ENCODE measurements at regions not wholly inside any gene's neighbourhood (a gene's known extent, or its start where the extent isn't known, plus 50 kb on each side); places are given as distances from the start of the nearest gene placed in this dataset.

DNA sequence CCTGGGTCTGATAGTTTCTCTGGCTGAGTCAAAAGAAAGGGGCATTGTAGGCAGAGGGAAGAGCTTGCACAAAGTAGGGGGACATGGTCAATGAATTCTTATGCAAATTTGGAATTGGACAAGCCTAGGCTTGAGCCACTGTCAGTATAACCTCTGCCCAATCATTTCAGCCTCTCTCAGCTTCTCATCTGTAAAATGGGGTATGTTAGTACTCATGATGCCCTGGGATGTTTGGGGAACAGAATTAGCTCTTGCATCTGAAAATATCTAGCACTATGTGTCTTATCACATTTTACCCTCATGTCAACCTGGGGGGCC lies 148.6 kb downstream of the DHX35 start:
- no peak for DNase-seq

DNA sequence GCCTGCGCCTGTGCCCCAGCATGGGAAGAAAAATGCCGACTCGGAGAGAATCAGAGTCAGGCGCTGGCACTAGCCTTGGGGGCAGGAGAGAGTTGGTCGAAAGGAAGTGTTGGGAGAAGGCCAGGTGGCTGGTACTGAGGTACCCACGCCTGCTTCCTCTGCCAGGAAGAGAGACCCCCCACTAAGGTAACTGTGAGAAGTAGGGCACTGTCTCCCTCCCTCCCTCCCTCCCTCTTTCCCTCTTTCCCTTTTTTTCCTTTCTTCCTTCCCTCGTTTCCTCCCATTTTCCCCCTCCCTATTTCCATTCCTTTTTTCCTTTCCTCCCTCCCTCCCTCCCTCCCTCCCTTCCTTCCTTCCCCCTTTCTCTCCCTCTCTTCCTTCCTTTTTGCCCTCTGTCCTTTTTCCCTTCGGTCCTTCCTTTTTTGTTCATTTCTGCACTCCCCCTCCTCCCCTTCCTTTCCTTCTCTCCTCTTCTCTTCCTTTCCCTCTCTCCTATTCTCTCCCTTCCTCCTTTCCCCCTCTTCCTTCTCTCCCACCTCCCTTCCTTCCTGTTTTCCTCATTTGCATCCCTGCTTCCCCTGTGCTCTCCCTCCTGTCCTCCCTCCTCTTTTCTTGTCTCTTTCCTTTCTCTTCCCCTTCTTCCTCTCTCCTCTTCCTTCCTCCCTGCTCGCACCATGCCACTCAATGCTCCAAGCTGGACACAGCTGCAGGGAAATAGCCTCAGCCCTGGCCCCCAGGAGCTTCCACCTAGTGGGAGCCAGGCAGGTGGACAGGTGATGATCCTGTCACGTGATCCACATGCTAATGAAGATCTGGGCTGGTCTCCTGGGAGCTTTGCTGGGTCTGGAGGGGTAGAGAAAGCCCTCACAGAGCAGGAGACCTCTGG lies 148.0 kb downstream of the DHX35 start:
- DNase-seq, result no peak

DNA sequence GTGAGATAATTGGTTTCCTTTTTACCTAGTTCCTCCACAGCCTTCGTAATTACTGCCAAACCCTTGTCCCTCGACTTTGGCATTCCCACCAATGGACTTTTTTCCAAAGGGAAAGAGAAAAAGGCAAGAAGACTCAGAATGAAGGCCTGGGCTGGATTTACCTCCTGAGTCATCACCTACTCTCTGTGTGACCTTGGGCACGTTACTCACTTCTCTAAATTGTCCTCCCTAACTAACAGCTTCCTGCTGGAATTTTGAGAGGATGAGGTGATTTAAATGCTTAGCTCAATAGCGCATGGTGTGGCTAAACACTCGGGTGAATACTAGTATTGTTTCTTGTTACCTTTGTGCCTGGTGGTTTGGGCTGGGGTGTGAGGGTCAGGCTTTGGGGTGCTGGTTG lies 146.6 kb downstream of the DHX35 start:
- no peak for DNase-seq

DNA sequence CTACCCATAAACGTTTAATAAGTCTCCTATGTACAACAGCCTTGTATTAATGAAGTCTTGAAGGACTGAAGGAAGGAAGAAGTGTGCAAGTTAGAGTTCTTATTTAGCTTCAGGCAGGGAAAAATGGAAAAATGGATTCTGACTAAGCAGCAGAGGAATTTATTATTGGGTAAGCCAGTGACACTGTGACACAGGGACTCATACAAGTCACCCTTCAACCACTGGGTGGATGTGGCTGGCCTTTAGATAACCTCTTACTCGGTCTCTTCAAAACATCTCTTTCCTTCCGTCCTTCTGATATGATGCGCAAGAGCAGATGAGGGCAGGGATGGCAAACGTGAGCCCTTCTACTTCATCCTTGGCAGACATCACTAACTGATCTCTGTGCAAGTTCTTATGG lies 145.6 kb downstream of the DHX35 start:
- DNase-seq, result no peak

DNA sequence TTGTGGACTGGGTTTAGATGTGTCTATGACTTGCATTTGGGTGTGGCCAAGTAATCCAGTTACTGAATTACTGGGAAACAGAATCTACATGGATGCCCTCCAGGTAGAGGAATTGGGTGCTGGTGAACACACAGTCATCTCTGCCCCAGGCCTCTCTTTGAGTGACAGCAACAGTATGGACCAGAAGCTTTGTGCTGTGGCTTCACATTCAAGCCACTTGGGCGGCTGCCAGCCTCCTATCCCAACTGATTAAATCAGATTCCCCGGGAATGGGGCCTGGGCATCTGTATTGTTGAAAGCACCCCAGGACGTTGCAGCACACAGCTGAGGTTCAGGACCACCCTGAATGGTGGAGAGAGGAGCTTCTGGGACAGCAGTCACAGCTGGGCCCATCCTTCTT lies 144.6 kb downstream of the DHX35 start:
- DNase-seq, result no peak

DNA sequence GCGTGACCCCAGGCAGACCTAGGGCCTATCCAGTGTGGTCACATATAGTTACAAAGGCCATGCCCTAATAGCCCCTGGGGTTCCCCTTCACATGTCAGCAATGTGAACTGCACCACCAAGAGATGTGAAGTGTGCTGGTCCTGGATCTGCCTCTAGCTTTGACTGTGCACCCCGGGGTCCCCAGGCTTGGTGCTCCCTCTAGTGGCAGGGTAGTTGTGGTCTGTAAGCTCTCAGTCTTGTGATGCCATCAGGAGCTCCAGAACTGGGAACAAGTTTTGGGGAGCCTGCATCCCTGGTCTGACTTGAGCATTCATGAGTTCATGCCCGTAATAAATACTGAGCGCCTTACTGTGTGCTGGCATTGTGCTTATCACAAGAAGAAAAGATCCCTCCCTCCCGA lies 143.4 kb downstream of the DHX35 start:
- DNase-seq, result no peak

DNA sequence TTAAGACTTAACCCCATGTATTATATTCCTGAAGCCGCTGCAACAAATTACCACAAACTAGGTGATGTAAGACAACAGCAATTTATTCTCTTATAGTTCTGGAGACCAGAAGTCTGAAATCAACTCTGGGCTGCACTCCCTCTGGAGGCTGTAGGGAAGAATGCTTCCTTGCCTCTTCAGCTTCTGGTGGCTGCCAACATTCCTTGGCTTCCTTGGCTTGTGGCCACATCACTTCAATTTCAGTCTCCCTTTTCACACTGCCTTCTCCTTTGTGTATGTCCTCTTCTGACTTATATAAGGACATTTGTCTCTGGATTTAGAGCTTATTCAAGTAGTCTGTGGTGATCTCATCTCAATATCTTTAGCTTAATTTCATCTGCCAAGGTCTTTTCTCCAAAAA lies 141.6 kb downstream of the DHX35 start:
- no peak for DNase-seq

DNA sequence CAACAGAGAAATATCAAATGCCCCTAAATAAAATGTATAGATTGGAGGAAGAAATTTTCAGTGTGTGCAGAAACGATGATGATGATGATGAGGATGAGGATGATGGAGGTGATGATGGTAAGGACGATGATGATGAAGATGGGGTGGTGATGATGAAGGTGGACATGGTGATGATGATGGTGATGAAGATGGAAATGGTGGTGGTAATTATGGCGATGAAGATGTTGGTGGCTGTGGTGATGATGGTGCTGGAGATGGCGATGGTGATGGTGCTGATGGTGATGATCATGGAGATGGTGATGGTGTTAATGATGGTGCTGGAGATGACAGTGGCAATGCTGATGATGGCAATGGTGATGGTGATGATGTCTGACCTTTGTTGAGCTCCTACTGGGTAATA lies 141.2 kb downstream of the DHX35 start:
- no peak for DNase-seq

DNA sequence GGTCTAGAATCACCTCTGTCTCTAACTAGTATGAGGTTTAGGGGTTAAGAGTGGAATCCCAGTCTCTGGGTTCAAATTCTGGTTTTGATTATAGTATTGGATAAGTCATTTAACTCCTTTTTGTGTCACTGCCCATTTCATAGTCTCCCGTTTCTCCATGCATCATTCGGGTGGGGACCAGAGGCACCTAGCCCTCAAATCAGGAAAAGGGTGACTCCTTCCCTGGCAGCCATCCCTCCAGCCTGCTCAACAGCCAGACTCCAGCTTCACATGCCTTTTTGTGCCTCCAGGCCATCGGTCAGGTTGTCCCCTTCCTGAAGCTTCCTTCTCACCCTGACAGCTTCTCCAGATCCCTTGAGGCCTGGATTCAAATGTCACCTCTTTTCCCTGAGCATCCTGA lies 139.8 kb downstream of the DHX35 start:
- DNase-seq, result no peak

DNA sequence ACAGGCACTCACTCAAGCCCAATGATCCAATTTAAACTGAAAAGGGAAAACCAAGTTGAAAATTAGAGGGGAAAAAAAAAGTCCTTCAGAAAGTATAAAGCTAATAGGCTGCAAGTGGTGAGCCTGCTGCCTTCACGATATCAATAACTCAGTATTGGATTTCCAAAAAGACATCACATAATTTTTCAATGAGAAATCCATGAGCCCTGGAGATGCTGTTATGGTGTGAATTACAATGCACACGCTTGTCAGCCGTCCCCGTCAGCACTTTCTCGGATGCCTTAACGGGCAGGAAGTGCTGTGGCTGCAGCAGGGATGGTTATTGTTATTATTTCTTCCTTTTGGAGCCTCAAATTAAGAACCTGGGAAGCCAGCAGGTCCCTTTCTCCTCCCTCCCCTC lies 138.5 kb downstream of the DHX35 start:
- DNase-seq, result no peak

DNA sequence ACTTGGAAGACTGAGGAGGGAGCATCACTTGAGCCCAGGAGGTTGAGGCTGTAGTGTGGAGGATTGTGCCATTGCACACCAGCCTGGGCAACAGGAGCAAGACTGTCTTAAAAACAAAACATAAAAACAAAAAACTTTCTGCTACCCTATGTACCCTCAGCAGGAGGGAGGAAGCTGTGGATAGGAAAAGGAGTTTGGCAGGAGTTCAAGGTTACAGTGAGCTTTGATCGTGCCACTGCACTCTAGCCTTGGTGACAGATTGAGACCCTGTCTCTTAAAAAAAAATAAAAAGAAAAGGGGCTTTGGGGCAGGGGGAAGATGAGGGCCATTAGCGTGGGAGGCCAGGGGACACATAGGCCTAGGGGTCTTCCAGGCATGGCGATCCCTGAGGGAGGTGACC lies 135.7 kb downstream of the DHX35 start:
- no peak for DNase-seq

DNA sequence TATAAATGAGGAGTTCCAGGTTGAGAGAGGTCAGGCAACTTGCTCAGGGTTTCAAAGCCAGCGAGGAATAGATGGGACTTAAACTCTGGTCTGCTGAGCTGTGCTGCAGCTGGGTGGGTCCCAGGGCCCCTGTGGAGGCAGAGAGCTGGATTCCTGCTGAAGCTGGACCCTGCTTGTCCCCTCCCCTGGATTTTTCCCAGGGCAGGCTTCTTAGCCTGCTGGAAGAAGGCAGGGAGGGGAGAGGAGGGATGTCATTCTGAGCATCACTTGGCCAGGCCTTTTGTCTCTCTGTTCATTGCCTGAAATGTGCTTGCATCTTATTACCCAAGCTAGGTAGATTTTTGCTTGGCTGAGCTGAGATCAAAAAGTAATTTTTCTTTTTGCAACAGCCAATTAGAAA lies 133.7 kb downstream of the DHX35 start:
- no peak for DNase-seq

DNA sequence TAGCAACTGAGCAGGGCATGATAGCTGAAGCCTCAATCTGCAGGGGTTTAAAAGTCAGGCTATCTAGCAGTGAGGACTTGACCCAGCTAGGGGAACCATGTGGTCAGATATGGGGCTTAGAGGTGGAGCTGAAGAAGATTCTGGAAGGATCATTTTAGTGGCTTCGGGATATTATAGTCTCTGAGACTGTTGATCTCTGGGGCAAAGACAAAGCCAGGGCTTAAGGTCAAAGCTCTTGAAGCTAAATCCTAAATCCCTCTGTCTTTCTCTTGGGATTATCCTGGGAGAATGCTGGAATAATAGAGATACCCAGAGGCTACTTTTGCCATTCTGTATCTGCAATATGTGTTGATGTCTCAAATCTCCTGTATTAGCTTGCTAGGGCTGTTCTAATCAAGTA lies 132.2 kb downstream of the DHX35 start:
- no peak for DNase-seq

DNA sequence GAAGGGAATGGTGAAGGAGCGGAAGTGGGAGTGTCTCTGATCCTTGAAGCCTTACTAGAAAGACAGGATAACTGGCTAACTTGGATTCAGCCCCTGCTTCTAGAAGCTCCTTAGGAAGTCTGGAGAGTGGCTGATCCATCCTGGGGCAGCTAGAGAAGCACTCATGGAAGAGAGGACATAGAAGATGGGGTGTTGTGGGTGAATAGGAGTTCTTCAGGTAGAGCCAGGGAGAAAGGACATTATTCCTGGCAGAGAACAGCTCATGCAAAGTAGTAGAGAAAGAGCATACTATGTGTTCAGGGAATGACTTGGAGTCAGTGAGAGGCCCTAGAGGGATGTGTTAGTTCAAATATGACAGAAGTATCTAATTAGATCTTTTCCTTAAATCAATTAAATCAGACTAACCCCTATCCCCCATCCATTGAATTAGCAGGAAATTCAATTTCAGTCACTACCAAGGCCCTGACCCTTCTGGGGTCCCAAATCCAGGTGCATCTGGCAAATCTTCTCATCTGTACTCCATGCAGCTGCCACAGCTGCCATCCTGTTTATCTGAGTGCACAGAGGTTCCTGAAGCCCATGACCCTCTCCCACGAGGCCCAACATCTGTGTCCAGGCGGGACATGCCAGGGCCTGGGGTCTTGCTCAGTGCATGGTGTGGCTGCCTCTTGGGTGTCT lies 130.7 kb downstream of the DHX35 start:
- no peak for DNase-seq

DNA sequence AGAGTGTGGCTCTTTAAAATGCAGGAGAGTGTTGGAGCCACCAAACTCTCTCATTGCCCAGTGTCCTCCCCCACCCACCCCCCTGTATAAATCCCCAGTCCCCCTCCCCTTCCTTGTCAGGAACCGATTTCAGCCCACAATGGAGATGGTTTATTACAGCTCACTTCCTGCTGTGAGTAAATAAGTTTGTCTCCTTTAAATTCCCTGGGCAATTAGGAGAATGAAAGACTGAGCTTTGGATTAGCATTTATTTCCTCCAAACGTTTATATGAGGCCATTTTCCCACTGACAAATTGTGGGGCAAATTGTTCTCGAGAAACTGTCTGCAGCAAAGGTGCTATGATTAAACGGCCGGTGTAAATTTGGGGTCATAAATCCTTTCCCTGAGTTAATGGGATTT lies 128.8 kb downstream of the DHX35 start:
- DNase-seq, result no peak

DNA sequence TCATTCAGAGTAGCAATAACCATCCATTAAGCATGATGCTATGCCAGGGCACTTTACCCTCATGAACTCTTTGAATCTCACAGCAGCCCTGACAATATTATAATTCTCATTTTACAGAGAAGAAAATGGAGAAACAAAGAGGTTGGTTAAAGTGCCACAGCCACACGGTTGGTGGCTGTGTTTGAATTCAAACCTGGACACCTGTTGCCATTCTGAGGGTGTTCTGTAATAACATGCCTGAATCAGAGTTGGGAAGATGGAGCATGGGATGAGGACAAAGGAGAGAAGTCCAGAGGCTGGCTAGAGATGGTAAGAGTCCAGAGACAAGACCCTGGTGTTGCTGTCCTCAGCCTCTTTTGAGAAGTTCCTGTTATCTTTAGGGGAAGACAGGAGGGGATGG lies 127.7 kb downstream of the DHX35 start:
- DNase-seq, result no peak
